Aorta (tissue), 5 donors: ENCODE measurements at regions not wholly inside any gene's neighbourhood (a gene's known extent, or its start where the extent isn't known, plus 50 kb on each side); places are given as distances from the start of the nearest gene placed in this dataset.

Experiments used
- ATAC-seq: fragments of 200-7000 bp; cut with Tn5 transposase; one replicate; pipeline ENCODE4 v1.9.1; 2022; ENCODE audit warnings: moderate library complexity; ENCODE audit not compliant: low FRiP score
- DNase-seq, 2 donors: peaks; one replicate each; pipeline ENCODE4 v3.0.0-alpha.2; 2020
- H3K27ac ChIP-seq, 2 donors: one replicate each; pipeline ENCODE4 v1.5.1; 2013; ENCODE audit warnings: low read length in 2 of 2, mild to moderate bottlenecking in 2 of 2, moderate library complexity in 2 of 2, control low read depth in 1 of 2, inconsistent platforms in 1 of 2, low read depth in 1 of 2
- H3K27me3 ChIP-seq, 2 donors: one replicate each; pipeline ENCODE4 v1.6.1; 2013; ENCODE audit warnings: control low read depth in 1 of 2, low read length in 1 of 2, mild to moderate bottlenecking in 1 of 2, moderate library complexity in 1 of 2; ENCODE audit not compliant: insufficient read depth in 2 of 2, control insufficient read depth in 1 of 2
- H3K36me3 ChIP-seq, 2 donors: one replicate each; pipeline ENCODE4 v1.6.1; 2013; ENCODE audit warnings: control low read depth in 1 of 2, low read length in 1 of 2, mild to moderate bottlenecking in 1 of 2; ENCODE audit not compliant: insufficient read depth in 2 of 2, control insufficient read depth in 1 of 2
- H3K4me1 ChIP-seq, 2 donors: one replicate each; pipeline ENCODE4 v1.6.1; 2013; ENCODE audit warnings: low read length in 2 of 2, control low read depth in 1 of 2, mild to moderate bottlenecking in 1 of 2, moderate library complexity in 1 of 2; ENCODE audit not compliant: insufficient read depth in 2 of 2, control insufficient read depth in 1 of 2
- H3K4me3 ChIP-seq, 2 donors: one replicate each; pipeline ENCODE4 v1.5.1; 2013; ENCODE audit warnings: low read length in 2 of 2, control low read depth in 1 of 2, mild to moderate bottlenecking in 1 of 2
- H3K9me3 ChIP-seq: one replicate; pipeline ENCODE4 v1.6.1; 2013; ENCODE audit warnings: mild to moderate bottlenecking, low read length; ENCODE audit not compliant: control insufficient read depth
- WGBS, 2 donors: extraction: QIAGEN DNeasy Blood & Tissue Kit; methylation state at CpG; one replicate each; pipeline ENCODE4 v1.1.7; 2013; 5-methylcytosine and 5-hydroxymethylcytosine counted together
- intact Hi-C, 2 donors: fragments of 100-400 bp; cut with DNase I; formaldehyde crosslinking; loops; one replicate each; pipeline versions ENCODE4 v1.14.2 to v1.15.0; 2022
- donor health status: healthy with polysubstance abuse.
- donor health status: Bipolar disorder and iron deficiency.
- donor health status: DM: no; HTN: no; CAD: no.
- donor health status: DM: no; HTN: no; CAD: no.
- donor health status: DM: yes; HTN: yes; CAD: no.

- intact Hi-C loops: no loop called here
- ATAC-seq (no peak), DNase-seq (no peak)
- Histone ChIP-seq H3K4me3 (no peak overlapping the region), H3K36me3 (no peaks in the 10 kb centered on the region), H3K27ac (no peak overlapping the region), H3K4me1 (no peaks in the 10 kb centered on the region), H3K27me3 (no peaks in the 10 kb centered on the region), H3K9me3 (peaks cover 1% of the 10 kb centered on the region)
- WGBS, 2 donors: 84 to 88% methylated on average over 11 of the region's 11 CpGs
Observed at GRCh38 chr14:97221572-97222285, 424.5 kb downstream of the VRK1 start.

- H3K27me3 ChIP-seq: no peaks in the 10 kb centered on the region
- ATAC-seq (no peak), DNase-seq (no peak)
- no peak overlapping the region for H3K27ac ChIP-seq
- no peak overlapping the region for H3K4me3 ChIP-seq
- no peaks in the 10 kb centered on the region for H3K36me3 ChIP-seq
- intact Hi-C loops: no loop called here
- no peaks in the 10 kb centered on the region for H3K4me1 ChIP-seq
- peaks cover 1% of the 10 kb centered on the region for H3K9me3 ChIP-seq
- 9 to 12% methylated on average over 8 of the region's 8 CpGs for WGBS, 2 donors
Observed at GRCh38 chr14:97224016-97224415, 426.8 kb downstream of the VRK1 start.

GRCh38 chr14:97230051-97230450, 432.9 kb downstream of the VRK1 start:
- 89 to 91% methylated on average over 8 of the region's 8 CpGs for WGBS, 2 donors
- Histone ChIP-seq H3K4me3 (no peak overlapping the region), H3K27me3 (peaks cover 0 to 1% of the 10 kb centered on the region in 2 donors), H3K4me1 (no peaks in the 10 kb centered on the region), H3K36me3 (no peaks in the 10 kb centered on the region), H3K9me3 (peaks cover under 1% of the 10 kb centered on the region), H3K27ac (no peak overlapping the region)
- ATAC-seq (no peak), DNase-seq (no peak)
- intact Hi-C loops: no loop called here

- H3K4me3 ChIP-seq: no peak overlapping the region
- WGBS, 2 donors: 61 to 67% methylated on average over 9 of the region's 9 CpGs
Observed at GRCh38 chr14:97233319-97233985, 436.3 kb downstream of the VRK1 start.

GRCh38 chr14:97246648-97247047, 449.5 kb downstream of the VRK1 start:
- no peak overlapping the region for H3K27ac ChIP-seq
- ATAC-seq: no peak
- WGBS, 2 donors: 87% methylated on average over 7 of the region's 7 CpGs
- no peaks in the 10 kb centered on the region for H3K36me3 ChIP-seq
- no peaks in the 10 kb centered on the region for H3K9me3 ChIP-seq
- H3K4me1 ChIP-seq: no peaks in the 10 kb centered on the region
- no peak overlapping the region for H3K4me3 ChIP-seq
- DNase-seq: no peak
- intact Hi-C loops: no loop called here
- H3K27me3 ChIP-seq: no peaks in the 10 kb centered on the region

More at GRCh38 chr14:97233319-97233985, 436.3 kb downstream of the VRK1 start:
- Histone ChIP-seq H3K36me3 (no peaks in the 10 kb centered on the region), H3K27ac (no peak overlapping the region), H3K4me1 (no peaks in the 10 kb centered on the region), H3K27me3 (peaks cover 0 to 1% of the 10 kb centered on the region in 2 donors), H3K9me3 (no peaks in the 10 kb centered on the region)
- intact Hi-C loops: no loop called here
- no peak for ATAC-seq
- no peak for DNase-seq

GRCh38 chr14:97248973-97249372, 451.8 kb downstream of the VRK1 start:
- H3K9me3 ChIP-seq: peaks cover 3% of the 10 kb centered on the region
- ATAC-seq (no peak), DNase-seq (no peak)
- H3K27ac ChIP-seq: no peak overlapping the region
- H3K36me3 ChIP-seq: no peaks in the 10 kb centered on the region
- intact Hi-C loops: no loop called here
- no peak overlapping the region for H3K4me3 ChIP-seq
- no peaks in the 10 kb centered on the region for H3K4me1 ChIP-seq
- H3K27me3 ChIP-seq: no peaks in the 10 kb centered on the region
- WGBS, 2 donors: 74 to 80% methylated on average over 5 of the region's 5 CpGs

GRCh38 chr14:97250931-97251330, 453.7 kb downstream of the VRK1 start:
- no peak for ATAC-seq
- Histone ChIP-seq H3K4me1 (no peaks in the 10 kb centered on the region), H3K27me3 (no peaks in the 10 kb centered on the region), H3K27ac (no peak overlapping the region), H3K36me3 (no peaks in the 10 kb centered on the region), H3K4me3 (no peak overlapping the region), H3K9me3 (peaks cover 3% of the 10 kb centered on the region)
- WGBS, 2 donors: 72% methylated on average over 5 of the region's 5 CpGs
- intact Hi-C loops: no loop called here
- DNase-seq: no peak

GRCh38 chr14:97251491-97252155, 454.4 kb downstream of the VRK1 start:
- intact Hi-C loops: no loop called here
- Histone ChIP-seq H3K27ac (no peak overlapping the region), H3K4me3 (no peak overlapping the region), H3K36me3 (no peaks in the 10 kb centered on the region), H3K27me3 (no peaks in the 10 kb centered on the region), H3K4me1 (no peaks in the 10 kb centered on the region), H3K9me3 (peaks cover 3% of the 10 kb centered on the region)
- no peak for DNase-seq
- ATAC-seq: no peak
- WGBS, 2 donors: 55 to 58% methylated on average over 9 of the region's 9 CpGs

GRCh38 chr14:97253756-97254155, 456.6 kb downstream of the VRK1 start:
- Histone ChIP-seq H3K4me1 (no peaks in the 10 kb centered on the region), H3K36me3 (no peaks in the 10 kb centered on the region), H3K4me3 (no peak overlapping the region), H3K27me3 (no peaks in the 10 kb centered on the region), H3K27ac (no peak overlapping the region), H3K9me3 (peaks cover 3% of the 10 kb centered on the region)
- intact Hi-C loops: no loop called here
- WGBS, 2 donors: 36 to 37% methylated on average over 3 of the region's 3 CpGs
- ATAC-seq: no peak
- no peak for DNase-seq
